ENCODE measurements at regions not wholly inside any gene's neighbourhood (a gene's known extent, or its start where the extent isn't known, plus 50 kb on each side); places are given as distances from the start of the nearest gene placed in this dataset.

GRCh38 chr1:147491098-147491497 lies 50.2 kb upstream of the BCL9 start:
- H3K36me3 ChIP-seq = no peaks in the 10 kb centered on the region
- no peaks in the 10 kb centered on the region for H3K9me3 ChIP-seq
- H3K27ac ChIP-seq = no peak overlapping the region
- 38 to 50% methylated on average over 2 of the region's 2 CpGs for WGBS, 2 donors
- no peak overlapping the region for H3K4me3 ChIP-seq
- H3K27me3 ChIP-seq = no peaks in the 10 kb centered on the region
- no peak for DNase-seq
- no peak for ATAC-seq (ENCODE audit: low FRiP score in 2 of 2)
- TF ChIP-seq CTCF (IDR thresholded peaks at IDR 0.05) (no peak), POLR2A (IDR thresholded peaks at IDR 0.05) (no peak), EP300 (IDR thresholded peaks at IDR 0.05) (no peak), POLR2AphosphoS5 (IDR thresholded peaks at IDR 0.05) (no peak)
- peaks cover 0 to 5% (median 1%) of the 10 kb centered on the region in 4 donors for H3K4me1 ChIP-seq

Small RNA genes in the stretch of these regions (small RNA-seq; reads per million reads assigned to genes)
- gene RF00019 = 0 reads per million in 4 donors

All from upper lobe of left lung (tissue), 6 donors.